AG10803 (cell line): ENCODE measurements at regions not wholly inside any gene's neighbourhood (a gene's known extent, or its start where the extent isn't known, plus 50 kb on each side); places are given as distances from the start of the nearest gene placed in this dataset.

Experiments
- DNase-seq: peaks from one replicate; pipeline ENCODE4 v3.0.0; 2010; ENCODE audit warnings: low read depth
- H3K4me3 ChIP-seq: 2 replicates; pipeline ENCODE4 v1.5.1; 2011; ENCODE audit warnings: mild to moderate bottlenecking, low read length, control low read depth
- TF ChIP-seq, protein P1 (sequence below): conservative IDR thresholded peaks from 2 replicates; pipeline ENCODE4 v1.5.1; 2011; ENCODE audit warnings: mild to moderate bottlenecking, low read length, control low read depth, inconsistent platforms

DNA sequence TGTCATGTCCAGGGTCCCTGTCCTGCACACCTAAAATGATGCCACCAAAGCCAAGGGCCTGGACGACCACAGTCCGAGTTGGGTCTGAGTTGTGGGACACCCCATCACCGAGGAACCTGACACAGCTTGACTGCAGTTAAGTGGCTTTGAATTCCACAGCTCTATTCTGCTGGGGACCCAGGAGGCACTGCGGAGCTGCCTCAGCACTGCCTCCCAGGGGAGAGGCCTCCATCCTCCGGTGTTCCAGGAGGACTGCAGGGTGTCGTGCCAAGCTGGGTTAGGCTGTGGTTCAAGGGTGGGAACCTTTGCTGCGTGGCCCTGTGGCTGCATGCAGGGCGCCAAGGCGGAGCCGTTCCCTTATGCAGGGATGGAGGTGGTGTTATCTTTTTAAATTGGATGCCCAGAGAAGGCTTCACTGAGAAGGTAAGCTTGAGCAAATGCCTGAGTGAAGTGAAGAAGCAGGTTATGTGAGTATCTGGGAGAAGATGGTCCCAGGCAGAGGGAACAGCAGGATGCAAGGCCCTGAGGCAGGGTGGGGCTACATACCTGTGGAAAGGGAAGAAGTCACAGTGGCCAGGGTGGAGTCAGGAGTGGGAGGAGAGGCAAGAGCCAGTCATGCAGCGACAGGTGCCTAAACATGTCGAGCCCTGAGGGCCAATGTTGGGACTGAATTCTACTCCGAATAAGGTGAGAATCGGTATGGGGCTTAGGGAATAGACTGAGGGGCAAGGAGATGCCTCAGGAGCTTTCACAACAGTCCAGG lies 144.8 kb downstream of the TPRA1 start:
- no peak for DNase-seq
- H3K4me3 ChIP-seq: no peak overlapping the region

DNA sequence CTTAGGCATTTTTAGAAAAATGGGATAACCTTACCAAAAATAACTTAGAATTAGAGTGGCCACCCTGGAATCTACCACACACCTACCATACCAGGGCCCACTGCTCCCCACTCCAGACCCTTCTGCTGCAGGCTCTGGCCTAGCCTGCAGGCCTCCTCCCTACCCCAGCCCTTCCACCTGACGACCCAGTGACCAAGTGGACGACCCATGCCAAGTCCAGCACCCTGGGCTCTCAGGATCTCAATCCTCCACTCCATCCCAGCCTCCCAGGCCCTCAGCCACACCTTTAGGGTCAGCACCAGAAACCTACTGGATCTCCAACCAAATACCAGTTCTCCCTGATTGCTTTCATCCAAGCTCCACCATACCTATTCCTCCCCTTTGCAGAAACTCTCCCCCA lies 145.8 kb downstream of the TPRA1 start:
- DNase-seq: no peak
- H3K4me3 ChIP-seq: no peak overlapping the region
- TF ChIP-seq, protein P1, sequence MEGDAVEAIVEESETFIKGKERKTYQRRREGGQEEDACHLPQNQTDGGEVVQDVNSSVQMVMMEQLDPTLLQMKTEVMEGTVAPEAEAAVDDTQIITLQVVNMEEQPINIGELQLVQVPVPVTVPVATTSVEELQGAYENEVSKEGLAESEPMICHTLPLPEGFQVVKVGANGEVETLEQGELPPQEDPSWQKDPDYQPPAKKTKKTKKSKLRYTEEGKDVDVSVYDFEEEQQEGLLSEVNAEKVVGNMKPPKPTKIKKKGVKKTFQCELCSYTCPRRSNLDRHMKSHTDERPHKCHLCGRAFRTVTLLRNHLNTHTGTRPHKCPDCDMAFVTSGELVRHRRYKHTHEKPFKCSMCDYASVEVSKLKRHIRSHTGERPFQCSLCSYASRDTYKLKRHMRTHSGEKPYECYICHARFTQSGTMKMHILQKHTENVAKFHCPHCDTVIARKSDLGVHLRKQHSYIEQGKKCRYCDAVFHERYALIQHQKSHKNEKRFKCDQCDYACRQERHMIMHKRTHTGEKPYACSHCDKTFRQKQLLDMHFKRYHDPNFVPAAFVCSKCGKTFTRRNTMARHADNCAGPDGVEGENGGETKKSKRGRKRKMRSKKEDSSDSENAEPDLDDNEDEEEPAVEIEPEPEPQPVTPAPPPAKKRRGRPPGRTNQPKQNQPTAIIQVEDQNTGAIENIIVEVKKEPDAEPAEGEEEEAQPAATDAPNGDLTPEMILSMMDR: no peak

More for the DNA sequence above, 144.8 kb downstream of the TPRA1 start:
- TF ChIP-seq, protein P1: no peak

DNA sequence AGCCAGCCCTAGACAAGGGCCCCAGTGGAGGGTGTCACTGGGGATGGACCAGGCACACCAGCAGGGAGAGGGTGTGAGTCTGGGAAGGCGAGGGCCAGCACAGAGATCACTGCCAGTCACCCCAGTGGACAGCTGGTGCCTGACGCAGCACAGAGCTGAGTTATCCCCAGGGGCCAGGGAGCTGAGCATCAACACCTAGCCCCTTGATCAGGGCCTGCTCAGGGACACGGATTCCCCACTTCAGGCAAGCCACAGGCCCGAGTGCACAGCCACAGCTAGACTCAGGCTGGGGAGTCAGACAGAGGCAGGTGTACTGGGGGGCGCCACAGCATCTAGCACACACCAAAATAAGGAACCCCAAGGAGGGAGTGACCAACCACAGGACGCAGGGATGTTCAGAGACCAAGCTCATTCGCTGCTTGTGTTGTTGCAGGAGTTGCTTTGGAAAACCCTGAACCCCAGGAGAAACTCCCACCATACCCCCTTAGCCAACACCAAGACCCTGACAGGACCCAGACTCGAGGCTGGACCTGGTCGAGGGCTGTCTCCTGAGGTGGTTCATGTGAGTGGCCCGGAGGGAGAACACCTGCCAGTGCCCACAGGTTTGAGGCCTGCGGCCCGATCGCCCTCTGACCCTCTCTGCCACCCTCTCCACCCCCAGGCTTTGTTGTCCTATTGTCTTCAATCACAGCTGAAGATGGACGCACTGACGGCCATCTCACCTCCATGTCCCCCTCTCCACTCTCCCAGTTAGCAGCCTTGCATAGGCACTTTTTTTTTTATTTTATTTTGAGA lies 146.8 kb downstream of the TPRA1 start:
- DNase-seq: no peak
- no peak overlapping the region for H3K4me3 ChIP-seq
- TF ChIP-seq, protein P1: no peak

DNA sequence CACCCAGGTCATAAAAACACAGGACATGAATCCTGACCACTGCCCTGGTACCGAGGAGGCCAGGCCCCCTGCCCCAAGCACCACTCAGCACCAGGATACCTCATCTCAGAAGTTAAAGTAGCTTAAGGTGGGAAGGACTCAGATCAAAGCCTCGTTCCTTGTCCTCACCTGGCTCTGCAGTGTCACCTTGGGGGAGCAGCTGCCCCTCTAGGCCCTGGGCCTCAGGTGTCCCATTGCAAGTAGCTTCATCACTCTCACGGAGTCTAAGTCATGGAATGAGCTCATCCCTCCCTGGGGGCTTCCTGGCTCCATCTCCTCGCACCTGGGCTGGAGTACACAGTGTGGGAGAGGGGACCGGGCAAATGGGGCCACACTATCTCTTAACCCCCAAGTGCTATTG lies 148.0 kb downstream of the TPRA1 start:
- no peak overlapping the region for H3K4me3 ChIP-seq
- no peak for DNase-seq
- TF ChIP-seq, protein P1: no peak

DNA sequence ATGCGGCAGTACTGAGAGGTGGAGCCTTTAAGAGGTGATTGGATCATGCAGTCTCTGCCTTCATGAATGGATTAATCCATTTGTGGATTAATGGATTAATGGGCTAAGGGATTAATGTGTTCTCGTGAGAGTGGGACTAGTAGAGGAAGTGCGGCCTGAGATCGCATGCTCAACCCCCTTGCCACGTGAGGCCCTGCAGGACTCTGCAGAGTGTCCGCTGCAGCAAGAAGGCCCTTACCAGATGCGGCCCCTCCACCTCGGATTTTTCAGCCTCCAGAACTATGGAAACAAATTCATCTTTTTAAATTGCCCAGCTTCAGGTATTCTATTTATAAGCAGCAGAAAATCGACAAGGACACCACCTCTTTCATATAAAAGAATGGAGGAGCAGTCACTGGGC lies 148.8 kb downstream of the TPRA1 start:
- no peak for DNase-seq
- TF ChIP-seq, protein P1: no peak
- no peak overlapping the region for H3K4me3 ChIP-seq

DNA sequence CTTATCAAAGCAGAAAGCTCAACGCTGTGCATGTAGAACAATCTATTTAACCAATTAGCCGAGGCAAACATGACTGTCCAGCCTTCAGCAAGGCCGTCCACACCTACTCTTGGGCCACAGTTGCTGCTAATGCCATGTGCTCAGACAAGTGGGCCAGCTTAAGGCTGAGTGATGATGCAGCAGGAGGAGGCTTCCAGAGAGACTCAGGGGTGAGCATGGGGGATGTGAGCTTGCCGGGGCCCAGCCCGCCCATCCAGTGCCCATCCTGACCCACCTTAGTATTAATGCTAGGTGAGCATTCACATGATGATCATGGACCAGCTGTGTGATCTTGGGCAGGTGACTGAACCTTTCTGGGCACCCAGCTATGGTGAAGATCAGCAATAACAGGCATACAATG lies 150.1 kb downstream of the TPRA1 start:
- no peak for DNase-seq
- no peak overlapping the region for H3K4me3 ChIP-seq
- TF ChIP-seq, protein P1: no peak

DNA sequence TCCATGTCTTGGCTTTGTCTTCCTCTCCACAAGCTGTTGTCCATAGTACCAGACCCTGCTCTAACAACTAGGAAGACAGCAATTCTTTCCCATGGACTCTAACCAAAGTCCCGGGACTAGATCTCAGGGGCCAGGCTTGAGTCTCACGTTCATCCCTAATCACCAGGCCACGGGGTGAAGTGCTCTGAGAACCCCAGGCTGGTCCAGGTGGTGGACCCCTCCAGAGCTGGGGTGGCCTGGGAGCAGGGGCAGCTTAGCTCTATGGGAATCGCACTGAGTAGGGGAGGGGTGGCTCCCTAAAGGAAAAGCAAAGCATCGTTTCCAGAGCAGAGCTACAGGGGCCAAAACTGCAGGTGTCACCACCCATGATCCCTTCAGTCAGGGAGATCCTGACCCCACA lies 150.9 kb downstream of the TPRA1 start:
- H3K4me3 ChIP-seq: no peak overlapping the region
- TF ChIP-seq, protein P1: no peak
- DNase-seq: no peak
